Stimulated activated effector memory CD8-positive, alpha-beta T cell treated with anti-CD3 and anti-CD28 coated beads, Interleukin-12 subunit alpha, Interleukin-12 subunit beta, amount 100 ng/mL, for 72 hours (primary cell): ENCODE measurements at regions not wholly inside any gene's neighbourhood (a gene's known extent, or its start where the extent isn't known, plus 50 kb on each side); places are given as distances from the start of the nearest gene placed in this dataset.

ENCODE experiments used
- ATAC-seq: fragments of 150-1000 bp; cut with Tn5 transposase; 2 replicates; pipeline ENCODE4 v1.10.0; 2021
- DNase-seq, 2 donors: peaks; one replicate each; pipeline ENCODE4 v3.0.0; 2021 to 2022; ENCODE audit warnings: low spot score in 2 of 2
- H3K27ac Mint-ChIP-seq: one replicate; pipeline ENCODE4 v1.8.0; 2022; ENCODE audit warnings: mild to moderate bottlenecking, mixed read lengths
- H3K36me3 Mint-ChIP-seq: one replicate; pipeline ENCODE4 v1.8.0; 2022; ENCODE audit warnings: mild to moderate bottlenecking, mixed read lengths
- H3K4me1 Mint-ChIP-seq: one replicate; pipeline ENCODE4 v1.8.0; 2022; ENCODE audit warnings: mixed read lengths
- H3K4me3 Mint-ChIP-seq: one replicate; pipeline ENCODE4 v1.8.0; 2022; ENCODE audit warnings: mild to moderate bottlenecking, mixed read lengths
- H3K9me3 Mint-ChIP-seq: one replicate; pipeline ENCODE4 v1.8.0; 2022; ENCODE audit warnings: mixed read lengths

DNA sequence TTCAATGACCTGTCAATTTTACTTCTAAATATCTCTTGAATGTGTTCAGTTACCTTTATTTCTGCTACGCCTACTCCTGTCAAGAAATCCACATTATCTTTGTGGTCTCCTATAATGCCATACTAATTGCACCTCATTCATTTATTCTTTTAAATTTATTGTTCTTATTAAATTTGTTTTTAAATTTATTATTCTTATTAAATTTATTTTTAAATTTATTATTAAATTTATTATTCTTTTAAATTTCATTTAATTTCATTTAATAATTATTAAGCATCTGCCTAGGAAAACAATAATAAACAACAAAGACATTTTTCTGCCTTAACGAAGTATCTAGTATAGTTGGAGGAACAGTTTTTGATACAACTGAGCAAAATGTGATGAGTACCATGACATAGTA, 211.7 kb downstream of the ZPLD1 start:
- no peaks in the 10 kb centered on the region for H3K36me3 Mint-ChIP-seq
- no peaks in the 10 kb centered on the region for H3K4me1 Mint-ChIP-seq
- H3K4me3 Mint-ChIP-seq = no peak overlapping the region
- DNase-seq (no peak), ATAC-seq (no peak)
- H3K27ac Mint-ChIP-seq = no peak overlapping the region
- H3K9me3 Mint-ChIP-seq = peaks cover 3% of the 10 kb centered on the region

DNA sequence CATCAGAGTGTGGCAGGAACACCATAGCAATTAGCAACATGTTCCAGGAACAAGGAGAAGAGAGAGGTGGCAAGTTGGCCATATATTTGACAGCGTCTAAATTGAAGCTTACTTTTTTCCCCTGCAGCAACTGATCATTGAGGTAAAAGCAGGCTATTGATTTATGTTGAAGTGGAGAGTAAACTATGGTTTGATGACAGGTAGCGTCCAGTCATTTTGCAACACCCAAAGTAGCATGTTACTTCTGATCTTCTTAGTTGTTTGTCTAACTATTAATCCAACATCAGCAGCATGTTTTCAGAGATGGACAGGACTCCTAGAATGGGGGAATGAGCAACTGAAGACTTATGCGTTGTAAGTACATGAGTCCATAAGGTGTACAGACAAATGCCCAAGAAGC, 225.8 kb downstream of the ZPLD1 start:
- H3K36me3 Mint-ChIP-seq = no peaks in the 10 kb centered on the region
- no peak overlapping the region for H3K27ac Mint-ChIP-seq
- no peaks in the 10 kb centered on the region for H3K9me3 Mint-ChIP-seq
- ATAC-seq = no peak
- no peak for DNase-seq
- H3K4me3 Mint-ChIP-seq = no peak overlapping the region
- H3K4me1 Mint-ChIP-seq = no peaks in the 10 kb centered on the region

GRCh38 chr3:102661707-102662497, 227.1 kb downstream of the ZPLD1 start:
- H3K4me3 Mint-ChIP-seq = no peak overlapping the region
- H3K27ac Mint-ChIP-seq = no peak overlapping the region
- H3K4me1 Mint-ChIP-seq = no peaks in the 10 kb centered on the region
- DNase-seq (no peak), ATAC-seq (no peak)
- no peaks in the 10 kb centered on the region for H3K36me3 Mint-ChIP-seq
- H3K9me3 Mint-ChIP-seq = no peaks in the 10 kb centered on the region

- Mint-ChIP-seq H3K27ac (no peak overlapping the region), H3K36me3 (no peaks in the 10 kb centered on the region), H3K9me3 (no peaks in the 10 kb centered on the region), H3K4me1 (no peaks in the 10 kb centered on the region), H3K4me3 (no peak overlapping the region)
- ATAC-seq = no peak
- no peak for DNase-seq
Observed at GRCh38 chr3:102662498-102662772, 227.6 kb downstream of the ZPLD1 start.

DNA sequence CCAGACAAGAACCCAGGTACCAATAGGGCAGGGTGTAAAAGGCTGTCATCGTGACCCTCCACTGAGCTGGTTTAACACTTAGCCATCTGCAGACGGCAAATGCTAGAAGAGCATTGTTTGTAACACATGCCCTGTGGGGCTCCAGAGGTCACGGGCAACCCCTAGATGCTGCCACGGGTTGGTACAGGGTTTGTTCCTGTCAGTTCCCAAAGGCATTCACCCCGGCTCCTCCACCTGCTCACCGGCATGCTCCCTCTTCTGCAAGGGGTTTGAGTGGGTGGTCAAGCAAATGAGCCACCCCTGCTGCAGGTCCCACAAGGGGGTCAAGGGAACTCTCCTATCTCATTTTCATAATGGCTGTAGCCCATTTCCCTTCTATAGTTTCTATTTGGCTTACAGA, 229.3 kb downstream of the ZPLD1 start:
- H3K27ac Mint-ChIP-seq = no peak overlapping the region
- H3K4me1 Mint-ChIP-seq = no peaks in the 10 kb centered on the region
- H3K36me3 Mint-ChIP-seq = no peaks in the 10 kb centered on the region
- H3K4me3 Mint-ChIP-seq = no peak overlapping the region
- ATAC-seq (no peak), DNase-seq (no peak)
- no peaks in the 10 kb centered on the region for H3K9me3 Mint-ChIP-seq

GRCh38 chr3:102665183-102665582, 230.4 kb downstream of the ZPLD1 start:
- no peaks in the 10 kb centered on the region for H3K36me3 Mint-ChIP-seq
- no peak overlapping the region for H3K4me3 Mint-ChIP-seq
- no peaks in the 10 kb centered on the region for H3K4me1 Mint-ChIP-seq
- no peak overlapping the region for H3K27ac Mint-ChIP-seq
- no peak for DNase-seq
- no peak for ATAC-seq
- no peaks in the 10 kb centered on the region for H3K9me3 Mint-ChIP-seq

GRCh38 chr3:102668247-102668646, 233.4 kb downstream of the ZPLD1 start:
- Mint-ChIP-seq H3K9me3 (no peaks in the 10 kb centered on the region), H3K27ac (no peak overlapping the region), H3K4me1 (no peaks in the 10 kb centered on the region), H3K4me3 (no peak overlapping the region), H3K36me3 (no peaks in the 10 kb centered on the region)
- no peak for DNase-seq
- ATAC-seq = no peak

DNA sequence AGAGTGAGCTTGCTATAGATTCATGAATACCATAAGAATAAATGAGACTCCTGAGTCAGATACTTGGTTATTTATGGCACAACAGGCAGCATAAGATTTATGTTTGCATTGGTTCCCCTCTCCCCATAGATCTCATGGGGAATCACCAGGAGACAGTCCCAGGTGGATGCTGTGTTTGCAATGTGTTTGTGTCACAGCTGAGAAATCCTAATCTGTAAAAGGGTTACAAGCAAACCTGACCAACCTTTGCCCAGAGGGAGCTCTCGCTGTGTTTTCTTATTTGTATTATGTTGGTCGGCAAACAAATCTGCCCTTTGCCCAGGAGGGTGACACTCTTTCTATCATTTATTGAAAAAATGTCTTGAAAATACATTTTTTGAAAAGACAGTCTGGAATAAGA, 236.2 kb downstream of the ZPLD1 start:
- Mint-ChIP-seq H3K9me3 (no peaks in the 10 kb centered on the region), H3K36me3 (no peaks in the 10 kb centered on the region), H3K4me1 (no peaks in the 10 kb centered on the region), H3K4me3 (no peak overlapping the region), H3K27ac (no peak overlapping the region)
- DNase-seq = no peak
- ATAC-seq = no peak

DNA sequence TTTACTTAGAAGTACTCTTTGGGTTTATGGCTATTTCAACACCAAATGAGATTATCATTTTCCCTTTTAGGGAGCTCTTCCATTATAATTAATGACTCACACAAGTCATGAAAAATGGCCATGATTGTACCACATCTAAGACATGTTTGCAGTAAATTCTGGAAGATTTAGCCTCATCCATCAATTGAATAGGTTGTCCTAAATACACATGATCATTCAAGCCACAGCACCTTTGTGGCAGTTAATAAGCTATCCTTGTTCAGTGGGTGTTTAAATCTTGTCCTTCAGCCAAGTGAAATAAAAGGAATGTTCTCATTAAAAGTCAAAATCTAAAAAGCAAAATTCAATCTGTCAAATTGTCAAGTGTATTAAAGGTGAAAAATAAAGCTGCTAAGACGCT, 237.5 kb downstream of the ZPLD1 start:
- H3K36me3 Mint-ChIP-seq = no peaks in the 10 kb centered on the region
- no peaks in the 10 kb centered on the region for H3K9me3 Mint-ChIP-seq
- H3K27ac Mint-ChIP-seq = no peak overlapping the region
- DNase-seq (no peak), ATAC-seq (no peak)
- H3K4me3 Mint-ChIP-seq = no peak overlapping the region
- H3K4me1 Mint-ChIP-seq = no peaks in the 10 kb centered on the region

DNA sequence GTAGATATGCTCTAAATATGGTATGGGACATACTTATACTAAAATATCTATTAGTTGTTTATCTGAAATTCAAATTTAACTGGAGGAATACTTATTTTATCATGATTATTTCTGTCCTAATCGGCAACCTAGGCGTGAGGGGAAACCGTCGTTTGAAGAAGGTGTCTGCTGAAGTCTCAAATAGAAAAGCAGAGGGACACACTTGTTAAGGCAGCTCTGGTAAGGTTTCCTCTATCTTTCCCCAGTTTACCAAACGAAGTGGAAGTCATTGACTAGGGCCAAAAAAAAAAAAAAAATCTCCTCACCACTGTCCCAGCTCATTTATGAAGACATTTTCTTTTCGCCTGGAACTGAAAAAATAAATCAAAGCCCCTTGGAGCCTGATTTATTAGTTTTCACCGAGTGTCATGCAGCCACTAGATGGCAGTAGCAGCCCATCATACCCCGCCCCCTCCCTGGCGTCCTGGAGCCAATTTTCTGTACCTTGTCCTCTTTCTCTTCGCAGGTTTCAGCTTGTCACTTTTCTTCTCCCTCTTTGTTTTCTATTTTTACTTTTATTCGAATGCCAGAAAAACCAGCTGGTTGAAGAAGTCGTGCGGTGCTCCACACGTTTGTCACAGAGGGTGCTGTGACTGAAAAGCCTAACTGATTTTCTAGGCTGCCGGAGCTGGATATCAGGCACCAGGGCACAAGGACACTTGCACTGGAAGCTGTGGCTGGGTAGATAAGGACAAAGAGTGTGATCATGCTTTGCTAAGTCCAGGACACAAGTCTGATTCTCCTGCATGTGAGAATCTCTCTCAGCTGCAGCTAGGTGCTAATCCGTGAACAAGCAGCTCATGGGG, 238.7 kb downstream of the ZPLD1 start:
- no peak overlapping the region for H3K4me3 Mint-ChIP-seq
- H3K27ac Mint-ChIP-seq = no peak overlapping the region
- ATAC-seq (peak; percentile 56), DNase-seq (peak; percentile 28 to 75)
- no peaks in the 10 kb centered on the region for H3K36me3 Mint-ChIP-seq
- no peaks in the 10 kb centered on the region for H3K4me1 Mint-ChIP-seq
- no peaks in the 10 kb centered on the region for H3K9me3 Mint-ChIP-seq

- H3K27ac Mint-ChIP-seq = no peak overlapping the region
- no peaks in the 10 kb centered on the region for H3K36me3 Mint-ChIP-seq
- ATAC-seq (no peak), DNase-seq (no peak)
- H3K4me3 Mint-ChIP-seq = no peak overlapping the region
- H3K9me3 Mint-ChIP-seq = no peaks in the 10 kb centered on the region
- no peaks in the 10 kb centered on the region for H3K4me1 Mint-ChIP-seq
Observed at GRCh38 chr3:102674284-102674683, 239.5 kb downstream of the ZPLD1 start.

DNA sequence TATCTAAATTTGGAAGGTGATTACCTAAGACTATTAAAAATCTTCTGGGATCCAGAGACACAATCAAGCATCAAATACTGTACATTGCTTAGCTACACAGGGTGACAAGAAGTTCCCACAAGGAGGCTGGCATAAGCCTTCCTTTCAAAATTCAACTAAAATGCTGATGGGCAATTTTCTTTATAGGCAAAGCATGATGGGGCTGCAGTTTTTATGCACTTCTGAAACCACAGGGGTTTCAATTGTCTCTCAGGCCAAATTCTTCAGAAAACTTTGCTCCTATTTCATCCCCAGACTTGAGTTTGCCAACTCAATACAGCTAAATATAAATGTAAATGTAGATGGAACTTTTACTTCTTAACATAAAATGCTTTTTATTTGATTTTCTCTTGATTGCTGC, 241.6 kb downstream of the ZPLD1 start:
- Mint-ChIP-seq H3K36me3 (no peaks in the 10 kb centered on the region), H3K9me3 (no peaks in the 10 kb centered on the region), H3K27ac (no peak overlapping the region), H3K4me1 (no peaks in the 10 kb centered on the region), H3K4me3 (no peak overlapping the region)
- DNase-seq (no peak), ATAC-seq (no peak)

DNA sequence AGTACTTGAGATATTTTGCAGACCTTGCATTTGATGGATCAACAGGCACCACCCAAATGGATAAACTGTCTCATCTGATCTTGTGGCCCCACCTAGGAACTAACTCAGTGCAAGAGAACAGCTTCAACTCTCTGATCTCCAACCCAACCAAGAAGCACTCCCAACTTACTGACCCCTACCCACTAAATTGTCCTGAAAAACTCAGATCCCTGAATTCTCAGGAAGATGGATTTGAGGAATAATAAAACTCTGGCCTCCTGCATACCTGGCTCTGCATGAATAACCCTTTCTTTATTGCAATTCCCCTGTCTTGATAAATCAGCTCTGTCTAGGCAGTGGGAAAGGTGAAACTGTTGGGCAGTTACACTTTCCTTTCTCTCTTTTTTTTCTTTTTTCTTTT, 247.9 kb downstream of the ZPLD1 start:
- no peak for ATAC-seq
- H3K4me3 Mint-ChIP-seq = no peak overlapping the region
- no peak overlapping the region for H3K27ac Mint-ChIP-seq
- no peaks in the 10 kb centered on the region for H3K9me3 Mint-ChIP-seq
- no peaks in the 10 kb centered on the region for H3K36me3 Mint-ChIP-seq
- H3K4me1 Mint-ChIP-seq = no peaks in the 10 kb centered on the region
- no peak for DNase-seq

- ATAC-seq = no peak
- Mint-ChIP-seq H3K4me3 (no peak overlapping the region), H3K27ac (no peak overlapping the region), H3K9me3 (no peaks in the 10 kb centered on the region), H3K36me3 (no peaks in the 10 kb centered on the region), H3K4me1 (no peaks in the 10 kb centered on the region)
- no peak for DNase-seq
Observed at GRCh38 chr3:102686792-102687191, 252.0 kb downstream of the ZPLD1 start.

- H3K27ac Mint-ChIP-seq = no peak overlapping the region
- ATAC-seq = no peak
- no peaks in the 10 kb centered on the region for H3K9me3 Mint-ChIP-seq
- no peaks in the 10 kb centered on the region for H3K36me3 Mint-ChIP-seq
- no peak overlapping the region for H3K4me3 Mint-ChIP-seq
- DNase-seq = no peak
- H3K4me1 Mint-ChIP-seq = no peaks in the 10 kb centered on the region
Observed at GRCh38 chr3:102687851-102688555, 253.2 kb downstream of the ZPLD1 start.

- H3K4me3 Mint-ChIP-seq = no peak overlapping the region
- no peak for ATAC-seq
- H3K27ac Mint-ChIP-seq = no peak overlapping the region
- no peaks in the 10 kb centered on the region for H3K4me1 Mint-ChIP-seq
- no peak for DNase-seq
- no peaks in the 10 kb centered on the region for H3K36me3 Mint-ChIP-seq
- no peaks in the 10 kb centered on the region for H3K9me3 Mint-ChIP-seq
Observed at GRCh38 chr3:102688556-102688930, 253.7 kb downstream of the ZPLD1 start.
